ENCODE measurements at regions not wholly inside any gene's neighbourhood (a gene's known extent, or its start where the extent isn't known, plus 50 kb on each side); places are given as distances from the start of the nearest gene placed in this dataset.

DNA sequence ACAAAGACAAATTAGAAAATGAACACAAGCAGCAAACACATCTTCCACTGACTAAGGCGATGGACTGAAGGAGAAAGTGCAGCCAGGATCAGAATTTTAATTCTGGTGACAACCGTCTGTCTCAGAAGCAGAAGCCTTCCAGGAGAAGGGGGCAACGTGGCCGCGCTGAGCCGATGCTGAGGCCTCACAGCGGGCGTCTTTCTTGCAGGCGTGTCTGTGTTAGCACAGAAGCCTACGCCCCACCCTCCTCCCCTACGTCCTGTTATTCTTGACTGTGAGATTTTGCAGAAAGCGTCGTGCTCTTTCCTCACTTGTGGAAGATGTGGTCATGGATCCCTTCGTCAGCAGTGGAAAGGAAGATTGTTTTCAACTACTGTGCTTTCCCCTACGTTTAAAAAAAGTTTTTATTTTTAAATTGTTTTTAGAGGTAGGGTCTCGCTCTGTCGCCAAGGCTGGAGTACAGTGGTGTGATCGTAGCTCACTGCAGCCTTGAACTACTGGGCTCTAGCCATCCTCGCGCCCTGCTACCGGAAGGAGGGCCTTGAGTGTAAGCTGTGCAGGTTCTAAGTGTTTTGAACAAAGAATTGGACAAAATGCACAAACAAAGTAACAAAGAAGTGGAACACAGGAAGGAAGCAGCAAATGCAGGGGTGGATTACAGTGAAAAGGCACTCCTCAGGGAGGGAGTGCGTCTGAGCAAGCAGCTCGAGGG, 422.0 kb downstream of the GALR1 start:
- TF ChIP-seq ZFP3 (CRISPR knock-in tag; IDR thresholded peaks at IDR 0.05) (no peak), ZC3H10 (CRISPR knock-in tag; IDR thresholded peaks at IDR 0.05) (no peak), SNAI2 (CRISPR knock-in tag; IDR thresholded peaks at IDR 0.05) (no peak)
- TF ChIP-seq, protein P1, sequence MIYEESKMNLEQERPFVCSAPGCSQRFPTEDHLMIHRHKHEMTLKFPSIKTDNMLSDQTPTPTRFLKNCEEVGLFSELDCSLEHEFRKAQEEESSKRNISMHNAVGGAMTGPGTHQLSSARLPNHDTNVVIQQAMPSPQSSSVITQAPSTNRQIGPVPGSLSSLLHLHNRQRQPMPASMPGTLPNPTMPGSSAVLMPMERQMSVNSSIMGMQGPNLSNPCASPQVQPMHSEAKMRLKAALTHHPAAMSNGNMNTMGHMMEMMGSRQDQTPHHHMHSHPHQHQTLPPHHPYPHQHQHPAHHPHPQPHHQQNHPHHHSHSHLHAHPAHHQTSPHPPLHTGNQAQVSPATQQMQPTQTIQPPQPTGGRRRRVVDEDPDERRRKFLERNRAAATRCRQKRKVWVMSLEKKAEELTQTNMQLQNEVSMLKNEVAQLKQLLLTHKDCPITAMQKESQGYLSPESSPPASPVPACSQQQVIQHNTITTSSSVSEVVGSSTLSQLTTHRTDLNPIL (CRISPR knock-in tag; IDR thresholded peaks at IDR 0.05; ENCODE audit: low read depth) = no peak
- TF ChIP-seq, protein P2, sequence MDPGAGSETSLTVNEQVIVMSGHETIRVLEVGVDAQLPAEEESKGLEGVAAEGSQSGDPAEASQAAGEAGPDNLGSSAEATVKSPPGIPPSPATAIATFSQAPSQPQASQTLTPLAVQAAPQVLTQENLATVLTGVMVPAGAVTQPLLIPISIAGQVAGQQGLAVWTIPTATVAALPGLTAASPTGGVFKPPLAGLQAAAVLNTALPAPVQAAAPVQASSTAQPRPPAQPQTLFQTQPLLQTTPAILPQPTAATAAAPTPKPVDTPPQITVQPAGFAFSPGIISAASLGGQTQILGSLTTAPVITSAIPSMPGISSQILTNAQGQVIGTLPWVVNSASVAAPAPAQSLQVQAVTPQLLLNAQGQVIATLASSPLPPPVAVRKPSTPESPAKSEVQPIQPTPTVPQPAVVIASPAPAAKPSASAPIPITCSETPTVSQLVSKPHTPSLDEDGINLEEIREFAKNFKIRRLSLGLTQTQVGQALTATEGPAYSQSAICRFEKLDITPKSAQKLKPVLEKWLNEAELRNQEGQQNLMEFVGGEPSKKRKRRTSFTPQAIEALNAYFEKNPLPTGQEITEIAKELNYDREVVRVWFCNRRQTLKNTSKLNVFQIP (CRISPR knock-in tag; IDR thresholded peaks at IDR 0.05; ENCODE audit: borderline replicate concordance, low read depth) = no peak
- ATAC-seq = no peak

DNA sequence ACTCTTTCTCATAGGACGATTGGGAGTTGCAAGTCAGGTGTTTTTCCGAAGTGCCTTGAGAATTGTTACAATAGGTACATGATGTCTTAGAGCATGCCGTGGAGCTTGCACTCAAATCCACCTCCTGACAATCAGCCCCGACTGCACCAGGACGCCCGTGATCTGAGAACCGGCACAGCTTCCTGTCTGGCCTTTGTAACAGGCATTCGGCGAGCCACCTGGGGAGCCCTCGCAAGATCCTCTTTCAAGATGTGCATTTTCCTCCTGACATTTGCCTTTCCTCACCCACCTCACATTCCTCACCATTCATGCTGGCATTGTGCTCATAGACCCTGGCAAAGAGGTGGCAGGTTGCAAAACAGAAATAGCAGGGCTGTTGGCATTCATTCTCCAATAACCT, 427.3 kb downstream of the GALR1 start:
- no peak for ATAC-seq
- TF ChIP-seq TOX (CRISPR knock-in tag; IDR thresholded peaks at IDR 0.05; ENCODE audit: borderline replicate concordance) (no peak), CSDC2 (CRISPR knock-in tag; IDR thresholded peaks at IDR 0.05) (no peak), BACH2 (CRISPR knock-in tag; IDR thresholded peaks at IDR 0.05; ENCODE audit: borderline replicate concordance) (no peak), ZNF70 (CRISPR knock-in tag; IDR thresholded peaks at IDR 0.05) (no peak), ZC3H10 (CRISPR knock-in tag; IDR thresholded peaks at IDR 0.05) (no peak), OSR1 (CRISPR knock-in tag; IDR thresholded peaks at IDR 0.05) (no peak), ESRRG (CRISPR knock-in tag; IDR thresholded peaks at IDR 0.05) (no peak), ISL1 (CRISPR knock-in tag; IDR thresholded peaks at IDR 0.05) (no peak), SNAI2 (CRISPR knock-in tag; IDR thresholded peaks at IDR 0.05) (no peak), ZNF565 (CRISPR knock-in tag; conservative IDR thresholded peaks at IDR 0.05; ENCODE audit: low read depth) (no peak), TCF4 (CRISPR knock-in tag; IDR thresholded peaks at IDR 0.05; ENCODE audit: borderline replicate concordance) (no peak), RARB (CRISPR knock-in tag; IDR thresholded peaks at IDR 0.05) (no peak), ARNTL (CRISPR knock-in tag; IDR thresholded peaks at IDR 0.05; ENCODE audit: borderline replicate concordance, low read depth) (no peak), GLIS3 (CRISPR knock-in tag; IDR thresholded peaks at IDR 0.05) (no peak), ZNF8 (CRISPR knock-in tag; IDR thresholded peaks at IDR 0.05) (no peak), ZFP30 (CRISPR knock-in tag; IDR thresholded peaks at IDR 0.05) (no peak)
- TF ChIP-seq, protein P3, sequence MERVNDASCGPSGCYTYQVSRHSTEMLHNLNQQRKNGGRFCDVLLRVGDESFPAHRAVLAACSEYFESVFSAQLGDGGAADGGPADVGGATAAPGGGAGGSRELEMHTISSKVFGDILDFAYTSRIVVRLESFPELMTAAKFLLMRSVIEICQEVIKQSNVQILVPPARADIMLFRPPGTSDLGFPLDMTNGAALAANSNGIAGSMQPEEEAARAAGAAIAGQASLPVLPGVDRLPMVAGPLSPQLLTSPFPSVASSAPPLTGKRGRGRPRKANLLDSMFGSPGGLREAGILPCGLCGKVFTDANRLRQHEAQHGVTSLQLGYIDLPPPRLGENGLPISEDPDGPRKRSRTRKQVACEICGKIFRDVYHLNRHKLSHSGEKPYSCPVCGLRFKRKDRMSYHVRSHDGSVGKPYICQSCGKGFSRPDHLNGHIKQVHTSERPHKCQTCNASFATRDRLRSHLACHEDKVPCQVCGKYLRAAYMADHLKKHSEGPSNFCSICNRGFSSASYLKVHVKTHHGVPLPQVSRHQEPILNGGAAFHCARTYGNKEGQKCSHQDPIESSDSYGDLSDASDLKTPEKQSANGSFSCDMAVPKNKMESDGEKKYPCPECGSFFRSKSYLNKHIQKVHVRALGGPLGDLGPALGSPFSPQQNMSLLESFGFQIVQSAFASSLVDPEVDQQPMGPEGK (CRISPR knock-in tag; IDR thresholded peaks at IDR 0.05; ENCODE audit: borderline replicate concordance) = no peak
- TF ChIP-seq, protein P1 (CRISPR knock-in tag; IDR thresholded peaks at IDR 0.05; ENCODE audit: low read depth) = no peak
- TF ChIP-seq, protein P4, sequence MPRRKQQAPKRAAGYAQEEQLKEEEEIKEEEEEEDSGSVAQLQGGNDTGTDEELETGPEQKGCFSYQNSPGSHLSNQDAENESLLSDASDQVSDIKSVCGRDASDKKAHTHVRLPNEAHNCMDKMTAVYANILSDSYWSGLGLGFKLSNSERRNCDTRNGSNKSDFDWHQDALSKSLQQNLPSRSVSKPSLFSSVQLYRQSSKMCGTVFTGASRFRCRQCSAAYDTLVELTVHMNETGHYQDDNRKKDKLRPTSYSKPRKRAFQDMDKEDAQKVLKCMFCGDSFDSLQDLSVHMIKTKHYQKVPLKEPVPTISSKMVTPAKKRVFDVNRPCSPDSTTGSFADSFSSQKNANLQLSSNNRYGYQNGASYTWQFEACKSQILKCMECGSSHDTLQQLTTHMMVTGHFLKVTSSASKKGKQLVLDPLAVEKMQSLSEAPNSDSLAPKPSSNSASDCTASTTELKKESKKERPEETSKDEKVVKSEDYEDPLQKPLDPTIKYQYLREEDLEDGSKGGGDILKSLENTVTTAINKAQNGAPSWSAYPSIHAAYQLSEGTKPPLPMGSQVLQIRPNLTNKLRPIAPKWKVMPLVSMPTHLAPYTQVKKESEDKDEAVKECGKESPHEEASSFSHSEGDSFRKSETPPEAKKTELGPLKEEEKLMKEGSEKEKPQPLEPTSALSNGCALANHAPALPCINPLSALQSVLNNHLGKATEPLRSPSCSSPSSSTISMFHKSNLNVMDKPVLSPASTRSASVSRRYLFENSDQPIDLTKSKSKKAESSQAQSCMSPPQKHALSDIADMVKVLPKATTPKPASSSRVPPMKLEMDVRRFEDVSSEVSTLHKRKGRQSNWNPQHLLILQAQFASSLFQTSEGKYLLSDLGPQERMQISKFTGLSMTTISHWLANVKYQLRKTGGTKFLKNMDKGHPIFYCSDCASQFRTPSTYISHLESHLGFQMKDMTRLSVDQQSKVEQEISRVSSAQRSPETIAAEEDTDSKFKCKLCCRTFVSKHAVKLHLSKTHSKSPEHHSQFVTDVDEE (CRISPR knock-in tag; IDR thresholded peaks at IDR 0.05) = no peak
- TF ChIP-seq, protein P2 (CRISPR knock-in tag; IDR thresholded peaks at IDR 0.05; ENCODE audit: borderline replicate concordance, low read depth) = no peak
